Head of caudate nucleus (tissue), 42 donors: ENCODE measurements at regions not wholly inside any gene's neighbourhood (a gene's known extent, or its start where the extent isn't known, plus 50 kb on each side); places are given as distances from the start of the nearest gene placed in this dataset.

Experiments used
- DNase-seq, 42 donors: peaks; one replicate each; pipeline versions ENCODE4 v3.0.0 to v3.0.0-alpha.2; 2020 to 2021; ENCODE audit warnings: mixed read lengths in 7 of 42
- intact Hi-C: fragments of 100-400 bp; cut with DNase I; formaldehyde crosslinking; loops from one replicate; pipeline ENCODE4 v1.15.0; 2022

GRCh38 chr13:89628567-89628966 lies 1718.9 kb upstream of the MIR17HG start:
- no peak for DNase-seq
- intact Hi-C loops: no loop called here

GRCh38 chr13:89650226-89650625 lies 1697.3 kb upstream of the MIR17HG start:
- intact Hi-C loops: no loop called here
- no peak for DNase-seq

GRCh38 chr13:89660752-89661151 lies 1686.7 kb upstream of the MIR17HG start:
- intact Hi-C loops: no loop called here
- DNase-seq: no peak

- DNase-seq: no peak
- intact Hi-C loops: no loop called here
Observed at GRCh38 chr13:89673789-89674311, 1673.6 kb upstream of the MIR17HG start.

- intact Hi-C loops: no loop called here
- no peak for DNase-seq
Observed at GRCh38 chr13:89678466-89679121, 1668.9 kb upstream of the MIR17HG start.

- DNase-seq: no peak
- intact Hi-C loops: no loop called here
Observed at GRCh38 chr13:89684896-89685295, 1662.6 kb upstream of the MIR17HG start.

- intact Hi-C loops: no loop called here
- DNase-seq: peak in 18 of 42 donors; percentile 9 to 71 (median 34)
Observed at GRCh38 chr13:89686171-89686570, 1661.3 kb upstream of the MIR17HG start.

- DNase-seq: no peak
- intact Hi-C loops: no loop called here
Observed at GRCh38 chr13:89687066-89687465, 1660.4 kb upstream of the MIR17HG start.

GRCh38 chr13:89688918-89689317 lies 1658.6 kb upstream of the MIR17HG start:
- peak; percentile 26 to 84 (median 66) for DNase-seq
- intact Hi-C loops: no loop called here

- DNase-seq: no peak
- intact Hi-C loops: no loop called here
Observed at GRCh38 chr13:89694451-89694850, 1653.0 kb upstream of the MIR17HG start.

GRCh38 chr13:89695343-89696257 lies 1651.9 kb upstream of the MIR17HG start:
- peak in 32 of 42 donors; percentile 2 to 84 (median 45) for DNase-seq
- intact Hi-C loops: no loop called here

- DNase-seq: no peak
- intact Hi-C loops: no loop called here
Observed at GRCh38 chr13:89701913-89702312, 1645.6 kb upstream of the MIR17HG start.

GRCh38 chr13:89704040-89704439 lies 1643.4 kb upstream of the MIR17HG start:
- intact Hi-C loops: no loop called here
- DNase-seq: no peak

GRCh38 chr13:89708013-89708412 lies 1639.5 kb upstream of the MIR17HG start:
- no peak for DNase-seq
- intact Hi-C loops: no loop called here

- no peak for DNase-seq
- intact Hi-C loops: no loop called here
Observed at GRCh38 chr13:89721216-89721615, 1626.3 kb upstream of the MIR17HG start.

- DNase-seq: no peak
- intact Hi-C loops: no loop called here
Observed at GRCh38 chr13:89726690-89727435, 1620.6 kb upstream of the MIR17HG start.

- no peak for DNase-seq
Observed at GRCh38 chr13:89733829-89734228, 1613.7 kb upstream of the MIR17HG start.

GRCh38 chr13:89737051-89737450 lies 1610.4 kb upstream of the MIR17HG start:
- DNase-seq: no peak
- intact Hi-C loops: no loop called here

More at GRCh38 chr13:89733829-89734228, 1613.7 kb upstream of the MIR17HG start:
- intact Hi-C loops: no loop called here

- intact Hi-C loops: no loop called here
- DNase-seq: no peak
Observed at GRCh38 chr13:89738072-89738471, 1609.4 kb upstream of the MIR17HG start.
